ENCODE measurements at regions not wholly inside any gene's neighbourhood (a gene's known extent, or its start where the extent isn't known, plus 50 kb on each side); places are given as distances from the start of the nearest gene placed in this dataset.

- H3K36me3 ChIP-seq (ENCODE audit: control insufficient read depth, insufficient read depth, low read length) = no peaks in the 10 kb centered on the region
- no CpG with 5 or more reads among the region's 6 CpGs for WGBS, 2 experiments (ENCODE audit: extremely low coverage in 2 of 2, insufficient read length in 1 of 2)
- no peaks in the 10 kb centered on the region for H3K4me1 ChIP-seq (ENCODE audit: control insufficient read depth, insufficient read depth, low read length)
- CTCF ChIA-PET = no interaction called here
- dilution Hi-C loops (cut with HindIII; ENCODE audit: low sequenced_read_pairs, unreplicated experiment) = no loop called here
- H2BK5ac ChIP-seq (ENCODE audit: low read depth, low read length, poor library complexity, severe bottlenecking) = no peak overlapping the region
- intact Hi-C loops (cut with micrococcal nuclease) = no loop called here
- H3K23ac ChIP-seq (ENCODE audit: low read depth, low read length) = no peak overlapping the region
- POLR2A ChIA-PET (ENCODE audit: unreplicated experiment) = no interaction called here
- no peak for DNase-seq
- H4K8ac ChIP-seq (ENCODE audit: low read depth in 2 of 2, low read length in 2 of 2) = no peak overlapping the region
- peaks cover 49% of the 10 kb centered on the region for H3K9me3 ChIP-seq (ENCODE audit: control insufficient read depth, insufficient read depth, low read length)
- H2BK15ac ChIP-seq (ENCODE audit: low read depth, low read length) = no peak overlapping the region
- no peaks in the 10 kb centered on the region for H3K9me1 ChIP-seq (ENCODE audit: insufficient read depth, low read length)
- no peak overlapping the region for H3K14ac ChIP-seq (replicated peaks; ENCODE audit: low read depth, low read length)
- no peak overlapping the region for H4K91ac ChIP-seq (ENCODE audit: insufficient read depth, low read depth, low read length)
- no peak overlapping the region for H2AK5ac ChIP-seq (ENCODE audit: low read depth, low read length)
- H3K9ac ChIP-seq (ENCODE audit: low read depth, low read length) = no peak overlapping the region
- H3K27me3 ChIP-seq (ENCODE audit: control insufficient read depth, insufficient read depth, low read length) = no peaks in the 10 kb centered on the region
- in situ Hi-C loops (cut with MboI; ENCODE audit: low sequenced_read_pairs) = no loop called here
- no peaks in the 10 kb centered on the region for H3K79me1 ChIP-seq (ENCODE audit: low read depth in 1 of 2, low read length in 2 of 2)
- TF ChIP-seq MAZ (IDR thresholded peaks at IDR 0.05; ENCODE audit: borderline replicate concordance, low read depth, low read length) (no peak), POLR2A (IDR thresholded peaks at IDR 0.05; ENCODE audit: low read depth, low read length) (no peak), FOS (IDR thresholded peaks at IDR 0.05; ENCODE audit: low read depth, low read length) (no peak), SMC3 (IDR thresholded peaks at IDR 0.05; ENCODE audit: low read depth, low read length) (no peak), USF2 (IDR thresholded peaks at IDR 0.05; ENCODE audit: low read depth, low read length) (no peak), RCOR1 (IDR thresholded peaks at IDR 0.05; ENCODE audit: insufficient replicate concordance, low read length) (no peak), CEBPB (IDR thresholded peaks at IDR 0.05; ENCODE audit: low read depth, low read length) (no peak), MXI1 (IDR thresholded peaks at IDR 0.05; ENCODE audit: borderline replicate concordance, low read depth, low read length) (no peak), RFX5 (IDR thresholded peaks at IDR 0.05; ENCODE audit: low read depth, low read length) (no peak), RAD21 (IDR thresholded peaks at IDR 0.05; ENCODE audit: low read length) (no peak), BHLHE40 (IDR thresholded peaks at IDR 0.05; ENCODE audit: low read depth, low read length) (no peak), MAFK (IDR thresholded peaks at IDR 0.05; ENCODE audit: low read depth, low read length) (no peak), NFE2L2 (IDR thresholded peaks at IDR 0.05; ENCODE audit: low read depth, low read length) (no peak)
- H3K4me2 ChIP-seq (ENCODE audit: low read depth, low read length) = no peak overlapping the region
- no peak overlapping the region for H2AFZ ChIP-seq (replicated peaks; ENCODE audit: low read length, poor library complexity)
- no peak overlapping the region for H3K4me3 ChIP-seq (ENCODE audit: insufficient read depth, low read depth, low read length)
- H4K20me1 ChIP-seq (ENCODE audit: insufficient read depth, low read length) = no peaks in the 10 kb centered on the region
- BruUV-seq (replicated peaks) = no TSS peak
- no peak overlapping the region for H3K18ac ChIP-seq (ENCODE audit: low read depth, low read length)
- H2BK120ac ChIP-seq (ENCODE audit: low read depth, low read length) = no peak overlapping the region
- no peak overlapping the region for H3K4ac ChIP-seq (ENCODE audit: low read depth, low read length)
- H4K5ac ChIP-seq (ENCODE audit: low read depth, low read length) = no peak overlapping the region
- H2BK20ac ChIP-seq (ENCODE audit: low read depth, low read length) = no peak overlapping the region
- H3K27ac ChIP-seq (ENCODE audit: insufficient read depth, low read length) = no peak overlapping the region
- ATAC-seq (ENCODE audit: low read depth) = no peak
- H3K56ac ChIP-seq (ENCODE audit: extremely low read depth, insufficient read depth, low read length) = no peak overlapping the region
- no peak overlapping the region for H2AK9ac ChIP-seq (replicated peaks; ENCODE audit: low read depth, low read length, poor library complexity)
These were observed 85.6 kb downstream of the OLFM1 start for GRCh38 chr9:135173066-135173465.

Measured in IMR-90 (cell line).